DOHH2 (cell line): ENCODE measurements at regions not wholly inside any gene's neighbourhood (a gene's known extent, or its start where the extent isn't known, plus 50 kb on each side); places are given as distances from the start of the nearest gene placed in this dataset.

Experiments
- H3F3A ChIP-seq: fragments of 200-600 bp; sonication (generic), shearing (Covaris generic); 2 replicates; pipeline ENCODE4 v1.6.0; 2016; ENCODE audit warnings: antibody characterized with exemption, mild to moderate bottlenecking; ENCODE audit not compliant: control insufficient read depth, insufficient read depth
- H3K27ac ChIP-seq: fragments of 200-600 bp; sonication (generic); 2 replicates; pipeline ENCODE4 v1.5.1; 2014; ENCODE audit warnings: low read depth, mild to moderate bottlenecking, low read length, moderate library complexity
- H3K27me3 ChIP-seq: fragments of 200-600 bp; sonication (generic); 2 replicates; pipeline ENCODE4 v1.6.1; 2014; ENCODE audit warnings: mild to moderate bottlenecking, low read length, mixed read lengths; ENCODE audit not compliant: control insufficient read depth
- H3K36me3 ChIP-seq: fragments of 200-600 bp; sonication (generic); 2 replicates; pipeline ENCODE4 v1.6.1; 2014; ENCODE audit warnings: mild to moderate bottlenecking, low read length, moderate library complexity, mixed read lengths; ENCODE audit not compliant: control insufficient read depth
- H3K4me1 ChIP-seq: fragments of 200-600 bp; sonication (generic); 2 replicates; pipeline ENCODE4 v1.6.1; 2014; ENCODE audit warnings: mild to moderate bottlenecking, low read length, mixed read lengths; ENCODE audit not compliant: control insufficient read depth
- H3K4me2 ChIP-seq: fragments of 200-600 bp; sonication (generic); 2 replicates; pipeline ENCODE4 v1.6.0; 2014; ENCODE audit warnings: mild to moderate bottlenecking, low read length, moderate library complexity
- H3K4me3 ChIP-seq: fragments of 200-600 bp; sonication (generic); 2 replicates; pipeline ENCODE4 v1.5.1; 2014; ENCODE audit warnings: mild to moderate bottlenecking, low read length, mixed read lengths
- H3K79me2 ChIP-seq: fragments of 200-600 bp; sonication (generic); 2 replicates; pipeline ENCODE4 v1.6.1; 2014; ENCODE audit warnings: mild to moderate bottlenecking, low read length, mixed read lengths; ENCODE audit not compliant: control insufficient read depth
- H3K9me2 ChIP-seq: fragments of 200-600 bp; sonication (generic); replicated peaks from 2 replicates; pipeline ENCODE4 v1.6.1; 2014; ENCODE audit warnings: mild to moderate bottlenecking, low read length, mixed read lengths; ENCODE audit not compliant: control insufficient read depth
- H3K9me3 ChIP-seq: fragments of 200-600 bp; sonication (generic); 2 replicates; pipeline ENCODE4 v1.6.1; 2014; ENCODE audit warnings: antibody characterized with exemption, low read length, mixed read lengths; ENCODE audit not compliant: control insufficient read depth, insufficient read depth
- H4K20me1 ChIP-seq: fragments of 200-600 bp; sonication (generic); 2 replicates; pipeline ENCODE4 v1.6.0; 2014; ENCODE audit warnings: low read depth, mild to moderate bottlenecking, antibody characterized with exemption, low read length, moderate library complexity; ENCODE audit not compliant: control insufficient read depth, insufficient read depth
- CTCF ChIP-seq: fragments of 200-600 bp; sonication (generic); IDR thresholded peaks from one replicate; pipeline ENCODE4 v1.5.1; 2014; ENCODE audit warnings: antibody characterized with exemption, mild to moderate bottlenecking, low read depth, low read length; ENCODE audit not compliant: poor library complexity, severe bottlenecking
- EZH2phosphoT487 ChIP-seq: fragments of 200-600 bp; sonication (generic); IDR thresholded peaks from 2 replicates; pipeline ENCODE4 v1.6.1; 2017; ENCODE audit warnings: borderline replicate concordance, mild to moderate bottlenecking, antibody characterized with exemption, low read length, moderate library complexity, mixed read lengths

GRCh38 chr18:44179693-44180092 lies 501.0 kb upstream of the SETBP1 start:
- Histone ChIP-seq H3K4me2 (no peak overlapping the region), H3F3A (no peaks in the 10 kb centered on the region), H3K79me2 (no peaks in the 10 kb centered on the region), H3K4me3 (no peak overlapping the region), H3K27me3 (no peaks in the 10 kb centered on the region), H4K20me1 (no peaks in the 10 kb centered on the region), H3K4me1 (no peaks in the 10 kb centered on the region), H3K9me3 (no peaks in the 10 kb centered on the region), H3K36me3 (no peaks in the 10 kb centered on the region), H3K27ac (no peak overlapping the region), H3K9me2 (no peaks in the 10 kb centered on the region)
- TF ChIP-seq EZH2phosphoT487 (no peak), CTCF (no peak)

GRCh38 chr18:44180683-44181082 lies 500.0 kb upstream of the SETBP1 start:
- Histone ChIP-seq H3K4me3 (no peak overlapping the region), H3K27ac (no peak overlapping the region), H3K9me3 (no peaks in the 10 kb centered on the region), H3K9me2 (no peaks in the 10 kb centered on the region), H3K36me3 (no peaks in the 10 kb centered on the region), H3K4me2 (no peak overlapping the region), H3K4me1 (no peaks in the 10 kb centered on the region), H3K79me2 (no peaks in the 10 kb centered on the region), H4K20me1 (no peaks in the 10 kb centered on the region), H3K27me3 (no peaks in the 10 kb centered on the region), H3F3A (no peaks in the 10 kb centered on the region)
- TF ChIP-seq EZH2phosphoT487 = no peak
- no peak for TF ChIP-seq CTCF

- H3K27ac ChIP-seq = no peak overlapping the region
- H3F3A ChIP-seq = no peaks in the 10 kb centered on the region
- no peak for TF ChIP-seq CTCF
- no peak for TF ChIP-seq EZH2phosphoT487
- no peak overlapping the region for H3K4me3 ChIP-seq
- H3K36me3 ChIP-seq = no peaks in the 10 kb centered on the region
- H3K9me3 ChIP-seq = no peaks in the 10 kb centered on the region
- no peaks in the 10 kb centered on the region for H3K27me3 ChIP-seq
- H3K4me1 ChIP-seq = no peaks in the 10 kb centered on the region
- H4K20me1 ChIP-seq = no peaks in the 10 kb centered on the region
- H3K4me2 ChIP-seq = no peak overlapping the region
- H3K79me2 ChIP-seq = no peaks in the 10 kb centered on the region
- no peaks in the 10 kb centered on the region for H3K9me2 ChIP-seq
These were observed 498.5 kb upstream of the SETBP1 start for GRCh38 chr18:44181951-44182747.
